ENCODE measurements at regions not wholly inside any gene's neighbourhood (a gene's known extent, or its start where the extent isn't known, plus 50 kb on each side); places are given as distances from the start of the nearest gene placed in this dataset.

DNA sequence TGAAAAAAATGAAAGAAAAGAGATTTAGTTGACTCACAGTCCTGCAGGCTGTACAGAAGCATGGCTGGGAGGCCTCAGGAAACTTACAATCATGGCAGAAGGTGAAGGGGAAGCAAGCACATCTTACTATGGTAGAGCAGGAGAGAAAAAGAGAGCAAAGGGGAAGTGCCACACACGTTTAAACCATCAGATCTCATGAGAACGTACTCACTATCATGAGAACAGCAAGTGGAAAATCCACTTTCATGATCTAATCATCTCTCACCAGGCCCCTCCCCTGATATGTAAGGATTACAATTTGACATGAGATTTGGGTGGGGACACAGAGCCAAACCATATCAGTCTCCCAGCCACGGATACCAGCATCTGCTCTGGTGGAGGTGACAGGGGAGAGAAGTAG, 50.8 kb upstream of the CPOX start:
- intact Hi-C loops (cut with DNase I): no loop called here
- no peak for DNase-seq
- Histone ChIP-seq H3K36me3 (no peaks in the 10 kb centered on the region), H3K27me3 (no peaks in the 10 kb centered on the region), H3K4me1 (no peaks in the 10 kb centered on the region), H3K27ac (no peak overlapping the region), H3K4me3 (no peak overlapping the region), H3K9me3 (peaks cover 0 to 5% (median 0%) of the 10 kb centered on the region in 12 donors)
- TF ChIP-seq, protein P1, sequence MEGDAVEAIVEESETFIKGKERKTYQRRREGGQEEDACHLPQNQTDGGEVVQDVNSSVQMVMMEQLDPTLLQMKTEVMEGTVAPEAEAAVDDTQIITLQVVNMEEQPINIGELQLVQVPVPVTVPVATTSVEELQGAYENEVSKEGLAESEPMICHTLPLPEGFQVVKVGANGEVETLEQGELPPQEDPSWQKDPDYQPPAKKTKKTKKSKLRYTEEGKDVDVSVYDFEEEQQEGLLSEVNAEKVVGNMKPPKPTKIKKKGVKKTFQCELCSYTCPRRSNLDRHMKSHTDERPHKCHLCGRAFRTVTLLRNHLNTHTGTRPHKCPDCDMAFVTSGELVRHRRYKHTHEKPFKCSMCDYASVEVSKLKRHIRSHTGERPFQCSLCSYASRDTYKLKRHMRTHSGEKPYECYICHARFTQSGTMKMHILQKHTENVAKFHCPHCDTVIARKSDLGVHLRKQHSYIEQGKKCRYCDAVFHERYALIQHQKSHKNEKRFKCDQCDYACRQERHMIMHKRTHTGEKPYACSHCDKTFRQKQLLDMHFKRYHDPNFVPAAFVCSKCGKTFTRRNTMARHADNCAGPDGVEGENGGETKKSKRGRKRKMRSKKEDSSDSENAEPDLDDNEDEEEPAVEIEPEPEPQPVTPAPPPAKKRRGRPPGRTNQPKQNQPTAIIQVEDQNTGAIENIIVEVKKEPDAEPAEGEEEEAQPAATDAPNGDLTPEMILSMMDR (IDR thresholded peaks at IDR 0.05): no peak
- TF ChIP-seq POLR2A (IDR thresholded peaks at IDR 0.05): no peak
- 78 to 91% (median 82%) methylated on average over 3 of the region's 3 CpGs for WGBS, 4 donors
- ATAC-seq: no peak

DNA sequence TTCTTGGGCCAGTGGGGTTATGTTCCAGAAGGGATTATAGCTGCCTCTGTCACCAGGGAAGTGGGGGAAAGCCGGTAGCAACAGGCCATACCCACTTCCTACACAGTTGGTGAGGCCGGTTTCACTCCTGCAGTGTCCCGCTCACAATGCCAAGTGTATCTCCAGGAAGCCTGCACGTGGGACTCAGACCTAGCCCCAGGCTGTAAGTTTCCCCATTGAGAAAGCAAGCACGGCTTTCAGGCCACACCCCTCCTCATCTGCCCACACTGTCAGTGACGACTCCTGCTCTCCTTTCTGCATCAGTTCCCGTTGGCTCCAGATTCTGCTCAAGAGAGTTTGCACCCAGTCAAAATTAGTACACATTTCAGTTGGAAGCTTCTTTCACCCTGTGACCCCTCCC, 51.6 kb upstream of the CPOX start:
- intact Hi-C loops (cut with DNase I): no loop called here
- no peaks in the 10 kb centered on the region for H3K36me3 ChIP-seq
- 67 to 70% (median 68%) methylated on average over 6 to 7 of the region's 7 CpGs for WGBS, 4 donors
- H3K4me3 ChIP-seq: no peak overlapping the region
- no peak for TF ChIP-seq POLR2A (IDR thresholded peaks at IDR 0.05)
- TF ChIP-seq, protein P1 (IDR thresholded peaks at IDR 0.05): no peak
- H3K4me1 ChIP-seq: no peaks in the 10 kb centered on the region
- DNase-seq (peak in 1 of 5 donors; percentile 28), ATAC-seq (no peak)
- no peak overlapping the region for H3K27ac ChIP-seq
- H3K9me3 ChIP-seq: no peaks in the 10 kb centered on the region
- no peaks in the 10 kb centered on the region for H3K27me3 ChIP-seq

DNA sequence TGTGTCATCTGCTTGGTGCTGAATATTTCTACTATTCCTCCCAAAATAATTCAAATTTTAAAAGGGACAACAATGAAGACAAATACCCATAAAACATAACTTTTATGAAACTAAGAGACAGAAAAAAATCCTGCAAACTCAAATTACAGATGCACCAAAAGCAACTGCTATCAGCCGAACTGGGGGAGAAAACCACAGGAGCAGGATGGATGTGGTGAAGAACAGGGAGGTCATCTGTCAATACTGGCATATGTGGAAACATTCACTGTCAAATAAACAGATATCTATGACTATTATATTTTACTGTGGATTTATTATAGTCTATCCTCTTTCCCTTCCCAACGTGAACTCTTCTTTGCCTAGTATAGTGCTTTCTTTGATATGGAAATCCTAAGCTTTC, 53.3 kb upstream of the CPOX start:
- 71 to 82% (median 75%) methylated on average over 2 of the region's 2 CpGs for WGBS, 4 donors
- no peaks in the 10 kb centered on the region for H3K9me3 ChIP-seq
- no peaks in the 10 kb centered on the region for H3K27me3 ChIP-seq
- intact Hi-C loops (cut with DNase I): no loop called here
- H3K36me3 ChIP-seq: no peaks in the 10 kb centered on the region
- ATAC-seq (no peak), DNase-seq (no peak)
- no peak for TF ChIP-seq POLR2A (IDR thresholded peaks at IDR 0.05)
- TF ChIP-seq, protein P1 (IDR thresholded peaks at IDR 0.05): no peak
- no peak overlapping the region for H3K27ac ChIP-seq
- no peaks in the 10 kb centered on the region for H3K4me1 ChIP-seq
- no peak overlapping the region for H3K4me3 ChIP-seq

DNA sequence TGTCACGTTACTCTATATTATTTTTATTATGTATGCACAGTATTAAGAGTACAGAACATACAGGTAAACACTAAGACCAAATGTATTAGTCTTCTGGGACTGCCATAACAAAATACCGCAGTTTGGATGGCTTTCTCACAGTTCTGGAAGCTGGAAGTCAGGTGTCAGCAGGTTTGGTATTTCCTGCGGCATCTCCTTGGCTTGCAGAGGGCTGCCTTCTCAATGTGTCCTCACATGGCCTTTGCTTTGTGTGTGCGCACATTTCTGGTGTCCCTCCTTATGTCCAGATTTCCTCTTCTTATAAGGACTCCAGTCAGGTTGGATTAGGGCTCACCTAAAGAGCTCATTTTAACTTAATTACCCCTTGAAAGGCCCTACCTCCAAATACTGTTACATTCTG, 53.8 kb upstream of the CPOX start:
- Histone ChIP-seq H3K27me3 (no peaks in the 10 kb centered on the region), H3K9me3 (no peaks in the 10 kb centered on the region), H3K36me3 (no peaks in the 10 kb centered on the region), H3K27ac (no peak overlapping the region), H3K4me3 (no peak overlapping the region), H3K4me1 (no peaks in the 10 kb centered on the region)
- WGBS, 4 donors: 79 to 86% (median 84%) methylated on average over 4 of the region's 4 CpGs
- TF ChIP-seq, protein P1 (IDR thresholded peaks at IDR 0.05): no peak
- no peak for TF ChIP-seq POLR2A (IDR thresholded peaks at IDR 0.05)
- intact Hi-C loops (cut with DNase I): no loop called here
- DNase-seq (no peak), ATAC-seq (no peak)
